Osteocyte (in vitro differentiated cells): ENCODE measurements at regions not wholly inside any gene's neighbourhood (a gene's known extent, or its start where the extent isn't known, plus 50 kb on each side); places are given as distances from the start of the nearest gene placed in this dataset.
A peak's percentile ranks its signal among the peaks of the same experiment; 100 is the strongest.

Experiments
- DNase-seq: peaks from one replicate; pipeline ENCODE4 v3.0.0; 2021; ENCODE audit warnings: mixed read lengths; ENCODE audit not compliant: unreplicated experiment; ENCODE audit errors: extremely low spot score
- H3K27ac Mint-ChIP-seq: one replicate; pipeline ENCODE4 v1.8.0; 2021; ENCODE audit warnings: mild to moderate bottlenecking, mixed read lengths; ENCODE audit not compliant: unreplicated experiment
- H3K27me3 Mint-ChIP-seq: one replicate; pipeline ENCODE4 v1.8.0; 2021; ENCODE audit warnings: mixed read lengths; ENCODE audit not compliant: unreplicated experiment
- H3K36me3 Mint-ChIP-seq: one replicate; pipeline ENCODE4 v1.8.0; 2021; ENCODE audit warnings: mixed read lengths; ENCODE audit not compliant: unreplicated experiment
- H3K4me1 Mint-ChIP-seq: one replicate; pipeline ENCODE4 v1.8.0; 2021; ENCODE audit warnings: mixed read lengths; ENCODE audit not compliant: unreplicated experiment
- H3K4me3 Mint-ChIP-seq: one replicate; pipeline ENCODE4 v1.8.0; 2021; ENCODE audit warnings: mild to moderate bottlenecking, moderate library complexity, mixed read lengths; ENCODE audit not compliant: unreplicated experiment
- H3K9me3 Mint-ChIP-seq: one replicate; pipeline ENCODE4 v1.8.0; 2021; ENCODE audit warnings: mixed read lengths; ENCODE audit not compliant: unreplicated experiment
- TF ChIP-seq, protein P1 (sequence below): fragments of 200-600 bp; sonication (generic); IDR thresholded peaks from 2 replicates; pipeline ENCODE4 v1.5.0; 2021; ENCODE audit warnings: antibody characterized with exemption, mild to moderate bottlenecking, moderate library complexity

DNA sequence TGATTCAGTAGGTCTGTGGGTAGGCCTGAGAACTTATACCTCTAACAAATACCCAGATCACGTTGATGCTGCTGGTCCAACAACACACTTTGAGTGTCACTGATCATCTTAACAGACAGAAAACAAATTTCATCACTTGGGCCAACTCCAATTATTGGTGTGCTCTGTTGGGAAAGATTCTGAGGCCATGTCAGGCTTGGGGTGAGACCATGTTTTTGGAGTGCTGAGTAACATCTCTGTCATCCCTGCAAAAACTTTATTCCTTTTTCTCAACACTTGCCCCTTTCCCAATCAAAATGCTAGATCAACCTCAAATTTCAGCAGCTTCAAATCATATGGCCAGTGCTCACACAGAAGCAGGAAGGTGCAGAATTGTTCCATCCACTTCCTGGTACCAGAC is 108.8 kb upstream of the TENT5A start:
- Mint-ChIP-seq H3K4me3 (no peak overlapping the region), H3K9me3 (no peaks in the 10 kb centered on the region), H3K4me1 (peaks cover 75% of the 10 kb centered on the region), H3K36me3 (no peaks in the 10 kb centered on the region), H3K27ac (peak overlapping the region; percentile 87), H3K27me3 (no peaks in the 10 kb centered on the region)
- TF ChIP-seq, protein P1, sequence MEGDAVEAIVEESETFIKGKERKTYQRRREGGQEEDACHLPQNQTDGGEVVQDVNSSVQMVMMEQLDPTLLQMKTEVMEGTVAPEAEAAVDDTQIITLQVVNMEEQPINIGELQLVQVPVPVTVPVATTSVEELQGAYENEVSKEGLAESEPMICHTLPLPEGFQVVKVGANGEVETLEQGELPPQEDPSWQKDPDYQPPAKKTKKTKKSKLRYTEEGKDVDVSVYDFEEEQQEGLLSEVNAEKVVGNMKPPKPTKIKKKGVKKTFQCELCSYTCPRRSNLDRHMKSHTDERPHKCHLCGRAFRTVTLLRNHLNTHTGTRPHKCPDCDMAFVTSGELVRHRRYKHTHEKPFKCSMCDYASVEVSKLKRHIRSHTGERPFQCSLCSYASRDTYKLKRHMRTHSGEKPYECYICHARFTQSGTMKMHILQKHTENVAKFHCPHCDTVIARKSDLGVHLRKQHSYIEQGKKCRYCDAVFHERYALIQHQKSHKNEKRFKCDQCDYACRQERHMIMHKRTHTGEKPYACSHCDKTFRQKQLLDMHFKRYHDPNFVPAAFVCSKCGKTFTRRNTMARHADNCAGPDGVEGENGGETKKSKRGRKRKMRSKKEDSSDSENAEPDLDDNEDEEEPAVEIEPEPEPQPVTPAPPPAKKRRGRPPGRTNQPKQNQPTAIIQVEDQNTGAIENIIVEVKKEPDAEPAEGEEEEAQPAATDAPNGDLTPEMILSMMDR: no peak
- DNase-seq: no peak

DNA sequence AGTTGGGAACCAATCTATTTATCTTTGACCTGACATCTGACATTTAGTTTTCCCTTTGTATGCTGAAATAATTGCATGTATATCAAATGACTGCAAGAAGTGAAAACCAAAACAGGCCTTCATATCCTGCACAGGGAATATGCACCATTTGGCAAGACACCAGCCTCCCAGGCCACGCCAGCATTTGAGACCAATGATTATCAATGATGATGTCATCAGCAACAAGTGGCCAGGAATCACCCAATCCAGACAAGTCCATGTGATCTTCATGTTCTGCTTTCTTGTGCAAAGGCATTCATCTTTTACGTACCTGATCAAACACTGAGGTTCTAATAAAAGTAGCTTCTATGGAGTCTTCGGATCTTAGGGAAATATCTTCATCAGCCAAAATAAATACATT is 107.4 kb upstream of the TENT5A start:
- Mint-ChIP-seq H3K27ac (peak overlapping the region; percentile 87), H3K9me3 (no peaks in the 10 kb centered on the region), H3K4me1 (peaks cover 62% of the 10 kb centered on the region), H3K4me3 (peak overlapping the region; percentile 31), H3K36me3 (no peaks in the 10 kb centered on the region), H3K27me3 (no peaks in the 10 kb centered on the region)
- TF ChIP-seq, protein P1: no peak
- DNase-seq: no peak

DNA sequence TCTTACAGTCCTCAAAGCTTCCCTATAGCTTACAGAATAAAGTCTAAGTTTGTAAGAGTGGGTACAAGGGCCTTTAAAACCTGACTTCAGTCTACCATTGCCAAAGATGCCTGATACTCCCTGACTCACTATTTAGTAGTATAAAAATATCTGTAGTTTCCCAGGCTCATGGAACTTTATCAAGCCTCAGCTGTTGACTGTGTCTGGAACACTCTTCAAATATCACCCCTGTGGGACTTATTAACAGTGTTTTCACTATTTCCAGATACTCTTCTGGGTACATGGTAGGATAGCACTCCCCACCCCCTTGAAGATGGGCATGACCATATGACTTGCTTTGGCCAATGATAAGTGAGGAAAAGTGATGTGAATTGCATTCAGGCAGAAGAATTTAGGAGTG is 105.3 kb upstream of the TENT5A start:
- H3K9me3 Mint-ChIP-seq: no peaks in the 10 kb centered on the region
- TF ChIP-seq, protein P1: no peak
- peaks cover 52% of the 10 kb centered on the region for H3K4me1 Mint-ChIP-seq
- no peak overlapping the region for H3K4me3 Mint-ChIP-seq
- no peak overlapping the region for H3K27ac Mint-ChIP-seq
- H3K27me3 Mint-ChIP-seq: no peaks in the 10 kb centered on the region
- H3K36me3 Mint-ChIP-seq: no peaks in the 10 kb centered on the region
- DNase-seq: no peak

DNA sequence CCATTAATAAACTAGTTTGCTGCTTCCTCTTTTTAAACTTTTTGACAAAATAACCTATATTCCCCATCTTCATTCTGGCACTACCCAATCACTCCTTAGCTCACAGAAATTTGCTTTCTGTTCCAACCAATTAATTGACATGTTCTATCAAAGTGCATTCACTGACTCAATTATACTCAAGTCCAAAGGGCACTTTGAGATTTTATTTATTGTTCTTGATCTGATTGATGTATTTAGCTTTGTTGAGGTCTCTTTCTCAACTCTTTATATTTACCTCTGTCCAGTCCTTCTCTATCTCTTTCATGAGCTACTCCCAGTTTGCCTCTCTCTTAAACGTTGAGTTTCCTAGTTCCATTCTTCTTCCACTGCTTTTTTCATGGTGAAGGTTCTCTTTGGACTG is 104.4 kb upstream of the TENT5A start:
- H3K4me1 Mint-ChIP-seq: peaks cover 42% of the 10 kb centered on the region
- no peak overlapping the region for H3K4me3 Mint-ChIP-seq
- TF ChIP-seq, protein P1: no peak
- H3K27me3 Mint-ChIP-seq: no peaks in the 10 kb centered on the region
- H3K9me3 Mint-ChIP-seq: no peaks in the 10 kb centered on the region
- H3K36me3 Mint-ChIP-seq: no peaks in the 10 kb centered on the region
- H3K27ac Mint-ChIP-seq: no peak overlapping the region
- DNase-seq: no peak

DNA sequence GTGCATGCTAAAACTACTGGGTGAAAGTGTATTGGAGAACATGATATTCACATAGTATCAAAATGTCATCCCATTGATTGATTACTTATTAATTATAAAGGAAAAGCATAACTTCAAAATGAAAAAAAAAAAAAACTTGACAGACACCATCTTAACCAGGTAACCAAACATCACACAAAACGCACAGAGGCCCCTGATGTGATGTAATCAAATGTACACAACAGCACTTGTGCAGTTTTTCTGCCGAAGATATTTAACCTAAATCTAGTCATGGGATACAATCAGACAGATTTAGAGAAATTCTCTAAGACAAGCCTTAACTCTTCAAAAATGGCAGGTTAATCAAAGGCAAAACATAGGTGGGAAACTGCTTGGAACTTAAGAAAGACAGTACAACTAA is 102.0 kb upstream of the TENT5A start:
- peaks cover 18% of the 10 kb centered on the region for H3K4me1 Mint-ChIP-seq
- no peak for DNase-seq
- H3K4me3 Mint-ChIP-seq: no peak overlapping the region
- H3K36me3 Mint-ChIP-seq: no peaks in the 10 kb centered on the region
- H3K27ac Mint-ChIP-seq: no peak overlapping the region
- H3K27me3 Mint-ChIP-seq: no peaks in the 10 kb centered on the region
- no peaks in the 10 kb centered on the region for H3K9me3 Mint-ChIP-seq
- TF ChIP-seq, protein P1: no peak
